ENCODE measurements at regions not wholly inside any gene's neighbourhood (a gene's known extent, or its start where the extent isn't known, plus 50 kb on each side); places are given as distances from the start of the nearest gene placed in this dataset.

DNA sequence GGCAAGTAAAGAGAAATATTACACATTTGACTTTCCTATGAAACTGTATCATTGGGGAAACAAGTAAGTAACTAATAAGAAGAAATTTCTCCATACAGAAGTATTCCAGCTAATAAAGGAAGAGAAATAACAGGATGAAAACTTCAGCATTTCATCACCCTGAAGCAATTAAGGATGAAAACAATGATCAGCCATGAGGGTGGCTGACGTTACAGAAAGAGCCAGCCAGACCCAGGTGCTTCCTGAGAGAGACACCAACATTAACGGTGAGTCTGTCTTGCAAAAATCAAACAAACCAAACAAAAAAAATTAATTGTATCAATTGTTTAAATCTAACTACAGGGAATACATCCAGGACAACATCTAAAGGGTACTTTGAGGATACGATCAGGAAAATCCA lies 190.0 kb downstream of the ARRDC4 start:
- DNase-seq (ENCODE audit: low spot score) (no peak), ATAC-seq (no peak)
- H3K27me3 Mint-ChIP-seq (ENCODE audit: low read depth), result no peaks in the 10 kb centered on the region; the same call in 1 of the 2 replicates
- H3K4me1 Mint-ChIP-seq, result peaks cover 25% of the 10 kb centered on the region
- H3K27ac Mint-ChIP-seq, result no peak overlapping the region
- ChIA-PET CTCF (no interaction called here), POLR2A (no interaction called here)
- H3K4me3 Mint-ChIP-seq, result no peak overlapping the region
- TF ChIP-seq GRHL2 (CRISPR knock-in tag; IDR thresholded peaks at IDR 0.05; ENCODE audit: insufficient replicate concordance, severe bottlenecking) (no peak), JAZF1 (CRISPR knock-in tag; IDR thresholded peaks at IDR 0.05) (no peak)
- peaks cover 14% of the 10 kb centered on the region for H3K9me3 Mint-ChIP-seq
- peaks cover 4% of the 10 kb centered on the region; the same call in 1 of the 2 replicates for H3K36me3 Mint-ChIP-seq

DNA sequence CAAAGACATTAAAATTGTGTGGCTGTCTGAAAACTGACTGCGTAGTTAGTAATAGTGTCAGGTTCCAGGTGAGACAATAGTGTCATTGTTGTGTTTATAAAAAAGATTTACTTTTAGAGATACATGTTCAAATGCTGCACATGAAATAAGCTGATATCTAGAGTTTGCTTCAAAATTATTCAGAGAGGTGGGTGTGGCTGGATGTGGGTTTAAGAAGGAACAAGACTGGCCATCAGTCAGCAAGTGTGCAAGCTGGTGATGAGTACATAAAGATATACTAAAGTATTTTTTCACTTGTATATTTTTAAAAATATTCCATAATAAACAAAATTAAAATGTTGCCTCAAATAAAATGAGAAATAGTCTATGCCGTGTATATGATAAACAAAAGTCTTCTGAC lies 190.6 kb downstream of the ARRDC4 start:
- ATAC-seq, result no peak
- peaks cover 14% of the 10 kb centered on the region for H3K9me3 Mint-ChIP-seq
- no peak overlapping the region for H3K27ac Mint-ChIP-seq
- CTCF ChIA-PET, result no interaction called here
- H3K4me1 Mint-ChIP-seq, result peaks cover 20% of the 10 kb centered on the region
- no peak for DNase-seq (ENCODE audit: low spot score)
- H3K36me3 Mint-ChIP-seq, result peaks cover 4% of the 10 kb centered on the region; the same call in 1 of the 2 replicates
- POLR2A ChIA-PET, result no interaction called here
- TF ChIP-seq, protein P1, sequence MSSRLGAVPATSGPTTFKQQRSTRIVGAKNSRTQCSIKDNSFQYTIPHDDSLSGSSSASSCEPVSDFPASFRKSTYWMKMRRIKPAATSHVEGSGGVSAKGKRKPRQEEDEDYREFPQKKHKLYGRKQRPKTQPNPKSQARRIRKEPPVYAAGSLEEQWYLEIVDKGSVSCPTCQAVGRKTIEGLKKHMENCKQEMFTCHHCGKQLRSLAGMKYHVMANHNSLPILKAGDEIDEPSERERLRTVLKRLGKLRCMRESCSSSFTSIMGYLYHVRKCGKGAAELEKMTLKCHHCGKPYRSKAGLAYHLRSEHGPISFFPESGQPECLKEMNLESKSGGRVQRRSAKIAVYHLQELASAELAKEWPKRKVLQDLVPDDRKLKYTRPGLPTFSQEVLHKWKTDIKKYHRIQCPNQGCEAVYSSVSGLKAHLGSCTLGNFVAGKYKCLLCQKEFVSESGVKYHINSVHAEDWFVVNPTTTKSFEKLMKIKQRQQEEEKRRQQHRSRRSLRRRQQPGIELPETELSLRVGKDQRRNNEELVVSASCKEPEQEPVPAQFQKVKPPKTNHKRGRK (CRISPR knock-in tag; IDR thresholded peaks at IDR 0.05; ENCODE audit: borderline replicate concordance), result no peak
- TF ChIP-seq GRHL2 (CRISPR knock-in tag; IDR thresholded peaks at IDR 0.05; ENCODE audit: insufficient replicate concordance, severe bottlenecking), result no peak
- TF ChIP-seq TP53 (CRISPR knock-in tag; IDR thresholded peaks at IDR 0.05), result no peak
- H3K4me3 Mint-ChIP-seq, result no peak overlapping the region
- no peaks in the 10 kb centered on the region; the same call in 1 of the 2 replicates for H3K27me3 Mint-ChIP-seq (ENCODE audit: low read depth)

DNA sequence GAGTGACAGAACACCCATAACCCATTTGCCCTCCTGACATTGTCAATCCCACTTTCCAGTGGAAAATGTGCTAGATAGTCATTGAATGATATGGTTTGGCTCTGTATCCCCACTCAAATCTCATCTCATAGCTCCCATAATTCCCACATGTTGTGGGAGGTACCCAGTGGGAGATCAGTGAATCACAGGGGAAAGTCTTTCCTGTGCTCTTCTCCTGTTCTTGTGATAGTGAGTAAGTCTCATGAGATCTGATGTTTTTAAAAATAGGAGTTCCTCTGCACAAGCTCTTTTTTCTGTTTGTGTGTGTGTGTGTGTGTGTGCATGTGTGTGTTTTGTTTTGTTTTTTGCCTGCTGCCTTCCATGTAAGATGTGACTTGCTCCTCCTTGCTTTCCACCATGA lies 191.7 kb downstream of the ARRDC4 start:
- DNase-seq (ENCODE audit: low spot score), result no peak
- peaks cover 14% of the 10 kb centered on the region for H3K9me3 Mint-ChIP-seq
- H3K36me3 Mint-ChIP-seq, result peaks cover 4% of the 10 kb centered on the region; the same call in 1 of the 2 replicates
- peaks cover 13% of the 10 kb centered on the region for H3K4me1 Mint-ChIP-seq
- H3K27ac Mint-ChIP-seq, result no peak overlapping the region
- ChIA-PET POLR2A (interaction anchor here (0.7 kb wide), 1 partner anchor 22 kb away, joined by 3 read pairs; no protein-coding TSS in a partner anchor), CTCF (no interaction called here)
- TF ChIP-seq SOX15 (CRISPR knock-in tag; IDR thresholded peaks at IDR 0.05) (no peak), IRF2 (CRISPR knock-in tag; IDR thresholded peaks at IDR 0.05; ENCODE audit: borderline replicate concordance, low read depth) (no peak), TEAD1 (CRISPR knock-in tag; IDR thresholded peaks at IDR 0.05) (no peak)
- H3K4me3 Mint-ChIP-seq, result no peak overlapping the region
- no peak for ATAC-seq
- H3K27me3 Mint-ChIP-seq (ENCODE audit: low read depth), result no peaks in the 10 kb centered on the region; the same call in 1 of the 2 replicates

DNA sequence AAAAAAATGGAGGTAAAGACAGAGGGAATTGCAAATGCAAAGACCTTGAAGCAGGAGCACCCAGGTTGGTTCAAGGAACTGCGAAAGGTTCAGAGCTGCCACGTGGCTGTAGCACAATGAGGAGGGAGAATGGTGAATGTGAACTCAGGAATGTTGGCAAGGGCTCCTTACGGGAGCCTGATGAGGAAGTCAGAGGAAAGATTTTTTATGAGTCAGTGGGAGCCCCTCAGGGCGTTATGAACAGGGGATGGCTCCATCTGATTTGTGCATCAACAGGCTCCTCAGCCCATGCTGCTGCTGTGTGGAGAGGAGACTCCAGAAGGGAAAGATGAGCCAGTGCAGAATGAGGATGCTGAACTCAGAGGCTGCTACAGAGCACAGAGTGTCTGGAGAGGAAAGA lies 194.4 kb downstream of the ARRDC4 start:
- no peak for ATAC-seq
- no peak for DNase-seq (ENCODE audit: low spot score)
- peaks cover 7% of the 10 kb centered on the region for H3K4me1 Mint-ChIP-seq
- H3K27ac Mint-ChIP-seq, result no peak overlapping the region
- H3K27me3 Mint-ChIP-seq (ENCODE audit: low read depth), result no peaks in the 10 kb centered on the region; the same call in 1 of the 2 replicates
- H3K36me3 Mint-ChIP-seq, result peaks cover 4% of the 10 kb centered on the region; the same call in 1 of the 2 replicates
- H3K4me3 Mint-ChIP-seq, result no peak overlapping the region
- TF ChIP-seq, protein P2, sequence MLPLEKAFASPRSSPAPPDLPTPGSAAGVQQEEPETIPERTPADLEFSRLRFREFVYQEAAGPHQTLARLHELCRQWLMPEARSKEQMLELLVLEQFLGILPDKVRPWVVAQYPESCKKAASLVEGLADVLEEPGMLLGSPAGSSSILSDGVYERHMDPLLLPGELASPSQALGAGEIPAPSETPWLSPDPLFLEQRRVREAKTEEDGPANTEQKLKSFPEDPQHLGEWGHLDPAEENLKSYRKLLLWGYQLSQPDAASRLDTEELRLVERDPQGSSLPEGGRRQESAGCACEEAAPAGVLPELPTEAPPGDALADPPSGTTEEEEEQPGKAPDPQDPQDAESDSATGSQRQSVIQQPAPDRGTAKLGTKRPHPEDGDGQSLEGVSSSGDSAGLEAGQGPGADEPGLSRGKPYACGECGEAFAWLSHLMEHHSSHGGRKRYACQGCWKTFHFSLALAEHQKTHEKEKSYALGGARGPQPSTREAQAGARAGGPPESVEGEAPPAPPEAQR (CRISPR knock-in tag; IDR thresholded peaks at IDR 0.05), result no peak
- no peak for TF ChIP-seq NFYB (CRISPR knock-in tag; conservative IDR thresholded peaks at IDR 0.05; ENCODE audit: low read depth)
- ChIA-PET POLR2A (no interaction called here), CTCF (interaction anchor here (1.0 kb wide), 1 partner anchor 12 kb away, joined by 3 read pairs; no protein-coding TSS in a partner anchor)
- peaks cover 14% of the 10 kb centered on the region for H3K9me3 Mint-ChIP-seq

DNA sequence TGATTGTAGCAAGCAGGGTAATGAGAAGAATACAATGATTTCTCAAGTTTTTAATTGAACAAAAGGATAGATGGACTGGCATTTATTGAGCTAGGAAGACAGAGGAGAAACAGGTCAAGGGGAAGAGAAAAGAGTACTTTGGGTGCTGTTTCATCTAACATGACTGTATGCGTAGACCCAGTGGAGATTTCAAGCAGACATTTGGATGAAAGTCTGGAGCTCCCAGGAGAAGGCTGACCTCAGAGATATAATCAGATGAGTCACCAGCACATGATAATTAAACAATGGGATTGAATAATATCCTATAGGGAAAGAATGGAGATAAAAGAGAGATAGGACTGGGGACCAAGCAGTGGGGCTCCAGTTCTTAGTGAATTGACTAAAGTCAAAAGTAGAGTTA lies 194.9 kb downstream of the ARRDC4 start:
- DNase-seq (ENCODE audit: low spot score) (no peak), ATAC-seq (no peak)
- Mint-ChIP-seq H3K27ac (no peak overlapping the region), H3K27me3 (ENCODE audit: low read depth) (no peaks in the 10 kb centered on the region; the same call in 1 of the 2 replicates), H3K4me1 (peaks cover 5% of the 10 kb centered on the region), H3K4me3 (no peak overlapping the region), H3K36me3 (peaks cover 4% of the 10 kb centered on the region; the same call in 1 of the 2 replicates), H3K9me3 (peaks cover 14% of the 10 kb centered on the region)
- ChIA-PET POLR2A (no interaction called here), CTCF (no interaction called here)
- TF ChIP-seq, protein P3, sequence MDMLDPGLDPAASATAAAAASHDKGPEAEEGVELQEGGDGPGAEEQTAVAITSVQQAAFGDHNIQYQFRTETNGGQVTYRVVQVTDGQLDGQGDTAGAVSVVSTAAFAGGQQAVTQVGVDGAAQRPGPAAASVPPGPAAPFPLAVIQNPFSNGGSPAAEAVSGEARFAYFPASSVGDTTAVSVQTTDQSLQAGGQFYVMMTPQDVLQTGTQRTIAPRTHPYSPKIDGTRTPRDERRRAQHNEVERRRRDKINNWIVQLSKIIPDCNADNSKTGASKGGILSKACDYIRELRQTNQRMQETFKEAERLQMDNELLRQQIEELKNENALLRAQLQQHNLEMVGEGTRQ (CRISPR knock-in tag; IDR thresholded peaks at IDR 0.05), result no peak
- TF ChIP-seq ZNF423 (CRISPR knock-in tag; IDR thresholded peaks at IDR 0.05) (no peak), OVOL2 (CRISPR knock-in tag; IDR thresholded peaks at IDR 0.05; ENCODE audit: borderline replicate concordance) (no peak), ESRRA (CRISPR knock-in tag; IDR thresholded peaks at IDR 0.05; ENCODE audit: borderline replicate concordance) (no peak), ELF4 (CRISPR knock-in tag; IDR thresholded peaks at IDR 0.05; ENCODE audit: low read depth) (no peak), CREB1 (CRISPR knock-in tag; IDR thresholded peaks at IDR 0.05) (no peak)
- TF ChIP-seq, protein P4, sequence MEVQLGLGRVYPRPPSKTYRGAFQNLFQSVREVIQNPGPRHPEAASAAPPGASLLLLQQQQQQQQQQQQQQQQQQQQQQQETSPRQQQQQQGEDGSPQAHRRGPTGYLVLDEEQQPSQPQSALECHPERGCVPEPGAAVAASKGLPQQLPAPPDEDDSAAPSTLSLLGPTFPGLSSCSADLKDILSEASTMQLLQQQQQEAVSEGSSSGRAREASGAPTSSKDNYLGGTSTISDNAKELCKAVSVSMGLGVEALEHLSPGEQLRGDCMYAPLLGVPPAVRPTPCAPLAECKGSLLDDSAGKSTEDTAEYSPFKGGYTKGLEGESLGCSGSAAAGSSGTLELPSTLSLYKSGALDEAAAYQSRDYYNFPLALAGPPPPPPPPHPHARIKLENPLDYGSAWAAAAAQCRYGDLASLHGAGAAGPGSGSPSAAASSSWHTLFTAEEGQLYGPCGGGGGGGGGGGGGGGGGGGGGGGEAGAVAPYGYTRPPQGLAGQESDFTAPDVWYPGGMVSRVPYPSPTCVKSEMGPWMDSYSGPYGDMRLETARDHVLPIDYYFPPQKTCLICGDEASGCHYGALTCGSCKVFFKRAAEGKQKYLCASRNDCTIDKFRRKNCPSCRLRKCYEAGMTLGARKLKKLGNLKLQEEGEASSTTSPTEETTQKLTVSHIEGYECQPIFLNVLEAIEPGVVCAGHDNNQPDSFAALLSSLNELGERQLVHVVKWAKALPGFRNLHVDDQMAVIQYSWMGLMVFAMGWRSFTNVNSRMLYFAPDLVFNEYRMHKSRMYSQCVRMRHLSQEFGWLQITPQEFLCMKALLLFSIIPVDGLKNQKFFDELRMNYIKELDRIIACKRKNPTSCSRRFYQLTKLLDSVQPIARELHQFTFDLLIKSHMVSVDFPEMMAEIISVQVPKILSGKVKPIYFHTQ (CRISPR knock-in tag; IDR thresholded peaks at IDR 0.05), result no peak
- TF ChIP-seq, protein P5, sequence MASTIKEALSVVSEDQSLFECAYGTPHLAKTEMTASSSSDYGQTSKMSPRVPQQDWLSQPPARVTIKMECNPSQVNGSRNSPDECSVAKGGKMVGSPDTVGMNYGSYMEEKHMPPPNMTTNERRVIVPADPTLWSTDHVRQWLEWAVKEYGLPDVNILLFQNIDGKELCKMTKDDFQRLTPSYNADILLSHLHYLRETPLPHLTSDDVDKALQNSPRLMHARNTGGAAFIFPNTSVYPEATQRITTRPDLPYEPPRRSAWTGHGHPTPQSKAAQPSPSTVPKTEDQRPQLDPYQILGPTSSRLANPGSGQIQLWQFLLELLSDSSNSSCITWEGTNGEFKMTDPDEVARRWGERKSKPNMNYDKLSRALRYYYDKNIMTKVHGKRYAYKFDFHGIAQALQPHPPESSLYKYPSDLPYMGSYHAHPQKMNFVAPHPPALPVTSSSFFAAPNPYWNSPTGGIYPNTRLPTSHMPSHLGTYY (CRISPR knock-in tag; IDR thresholded peaks at IDR 0.05), result no peak

Data from WTC11 (cell line).